ENCODE measurements at regions not wholly inside any gene's neighbourhood (a gene's known extent, or its start where the extent isn't known, plus 50 kb on each side); places are given as distances from the start of the nearest gene placed in this dataset.

- DNase-seq (ENCODE audit: low spot score): no peak
- peaks cover 9% of the 10 kb centered on the region for H3K4me1 Mint-ChIP-seq (ENCODE audit: low read depth)
- intact Hi-C loops (cut with micrococcal nuclease): no loop called here
- H3K9me3 Mint-ChIP-seq: peaks cover 48% of the 10 kb centered on the region
- peaks cover 6% of the 10 kb centered on the region for H3K36me3 Mint-ChIP-seq (ENCODE audit: low read depth)
- H3K4me3 Mint-ChIP-seq: no peak overlapping the region
- peaks cover 14% of the 10 kb centered on the region for H3K27me3 Mint-ChIP-seq (ENCODE audit: insufficient read depth)
- no peak overlapping the region for H3K27ac Mint-ChIP-seq
These were observed 232.7 kb downstream of the MAF start for GRCh38 chr16:79367822-79368221.

DNA sequence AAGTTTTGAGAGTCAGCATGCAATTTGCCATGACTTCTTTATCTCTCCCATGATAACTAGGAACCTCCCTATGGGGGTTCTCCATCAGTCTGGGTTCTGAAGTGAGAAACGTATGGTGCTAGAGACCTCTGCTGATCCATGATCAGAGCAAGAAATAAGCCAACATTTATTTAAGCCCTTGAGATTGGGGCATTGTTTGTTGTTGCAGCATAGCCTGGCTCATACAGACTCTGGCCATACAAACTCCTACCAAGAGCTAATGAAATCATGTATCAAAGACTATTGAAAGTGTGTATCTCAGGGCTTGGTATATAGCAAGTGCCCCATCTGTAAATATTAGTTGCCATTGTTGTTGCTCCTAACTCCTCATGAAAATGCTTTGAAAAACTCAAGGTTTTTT, 233.9 kb downstream of the MAF start:
- Mint-ChIP-seq H3K36me3 (ENCODE audit: low read depth) (peaks cover 5% of the 10 kb centered on the region), H3K27me3 (ENCODE audit: insufficient read depth) (peaks cover 16% of the 10 kb centered on the region), H3K9me3 (peaks cover 42% of the 10 kb centered on the region), H3K4me3 (no peak overlapping the region), H3K4me1 (ENCODE audit: low read depth) (peaks cover 17% of the 10 kb centered on the region), H3K27ac (no peak overlapping the region)
- intact Hi-C loops (cut with micrococcal nuclease): no loop called here
- no peak for DNase-seq (ENCODE audit: low spot score)

DNA sequence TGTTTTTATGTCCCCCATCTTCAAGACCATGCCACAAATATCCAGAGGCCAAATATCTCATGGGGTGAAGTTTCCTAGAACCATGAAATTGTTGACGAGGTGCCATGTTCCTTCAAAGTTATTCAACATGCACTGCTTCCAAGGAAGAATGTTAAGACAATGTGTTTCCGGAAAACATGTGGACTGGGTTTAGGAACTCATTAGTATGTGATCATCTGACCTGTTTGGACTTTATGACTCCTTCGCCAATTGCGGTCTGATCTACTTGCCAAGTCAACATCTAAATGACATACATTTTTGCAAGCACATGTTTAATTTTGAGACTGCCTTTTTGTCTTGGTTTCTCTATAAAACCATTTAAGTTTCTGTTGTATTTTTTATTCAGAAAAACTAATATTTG, 234.8 kb downstream of the MAF start:
- intact Hi-C loops (cut with micrococcal nuclease): no loop called here
- no peaks in the 10 kb centered on the region for H3K36me3 Mint-ChIP-seq (ENCODE audit: low read depth)
- H3K27me3 Mint-ChIP-seq (ENCODE audit: insufficient read depth): peaks cover 20% of the 10 kb centered on the region
- H3K4me1 Mint-ChIP-seq (ENCODE audit: low read depth): peaks cover 14% of the 10 kb centered on the region
- no peak for DNase-seq (ENCODE audit: low spot score)
- no peak overlapping the region for H3K27ac Mint-ChIP-seq
- H3K9me3 Mint-ChIP-seq: peaks cover 33% of the 10 kb centered on the region
- no peak overlapping the region for H3K4me3 Mint-ChIP-seq

GRCh38 chr16:79363484-79363883, 237.1 kb downstream of the MAF start:
- Mint-ChIP-seq H3K27me3 (ENCODE audit: insufficient read depth) (peaks cover 18% of the 10 kb centered on the region), H3K36me3 (ENCODE audit: low read depth) (no peaks in the 10 kb centered on the region), H3K9me3 (peaks cover 21% of the 10 kb centered on the region), H3K4me1 (ENCODE audit: low read depth) (peaks cover 13% of the 10 kb centered on the region), H3K27ac (no peak overlapping the region), H3K4me3 (no peak overlapping the region)
- intact Hi-C loops (cut with micrococcal nuclease): no loop called here
- no peak for DNase-seq (ENCODE audit: low spot score)

DNA sequence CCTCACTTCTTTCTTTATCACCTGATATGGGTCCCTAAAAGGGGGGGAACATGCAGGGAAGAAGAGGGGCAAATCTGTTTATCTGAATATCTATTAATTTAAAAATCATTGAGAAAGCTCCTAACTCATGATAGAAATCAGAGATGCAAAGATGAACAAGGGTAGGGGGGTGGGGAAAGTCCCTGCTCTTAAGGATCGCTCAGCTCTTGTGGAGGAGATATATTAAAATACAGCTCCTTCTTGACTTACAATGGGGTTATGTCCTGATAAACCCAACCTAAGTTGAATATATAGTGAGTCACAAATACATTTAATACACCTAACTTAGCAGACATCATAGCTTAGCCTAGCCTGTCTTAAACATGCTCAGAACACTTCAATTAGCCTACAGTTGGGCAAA, 237.5 kb downstream of the MAF start:
- Mint-ChIP-seq H3K4me3 (no peak overlapping the region), H3K27ac (no peak overlapping the region), H3K27me3 (ENCODE audit: insufficient read depth) (peaks cover 18% of the 10 kb centered on the region), H3K4me1 (ENCODE audit: low read depth) (peaks cover 13% of the 10 kb centered on the region), H3K36me3 (ENCODE audit: low read depth) (no peaks in the 10 kb centered on the region), H3K9me3 (peaks cover 18% of the 10 kb centered on the region)
- intact Hi-C loops (cut with micrococcal nuclease): no loop called here
- no peak for DNase-seq (ENCODE audit: low spot score)

DNA sequence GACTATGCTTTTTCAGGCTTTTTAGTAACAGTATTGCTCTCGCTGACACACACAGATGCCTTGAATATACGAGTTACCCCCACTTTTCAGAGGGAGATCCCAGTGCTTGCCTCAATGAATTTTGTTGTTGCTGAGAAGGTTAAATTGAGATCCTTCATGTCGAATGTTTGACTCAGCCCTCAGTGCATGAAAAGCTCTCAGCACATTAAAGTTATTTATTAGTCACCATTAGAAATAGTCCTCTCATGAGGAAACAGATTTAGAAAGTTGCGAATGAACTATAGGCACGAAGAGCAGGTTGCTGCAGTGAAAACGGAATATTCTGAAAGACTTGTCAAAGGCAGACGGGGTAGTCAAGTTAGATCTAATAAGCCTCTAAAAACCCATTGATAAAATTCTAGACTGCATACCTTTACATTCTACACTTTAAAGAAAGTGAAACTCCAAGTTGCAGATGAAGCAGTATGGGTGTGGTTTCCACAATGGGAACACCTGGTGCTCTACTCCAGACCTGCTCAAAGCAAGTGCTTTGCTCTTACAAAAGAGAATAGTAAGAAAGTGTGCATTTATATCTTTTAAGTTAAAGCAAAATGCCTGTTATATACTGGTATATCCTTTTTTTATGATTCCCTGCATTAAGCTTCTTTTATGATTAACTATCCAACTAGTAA, 238.1 kb downstream of the MAF start:
- H3K4me1 Mint-ChIP-seq (ENCODE audit: low read depth): peaks cover 13% of the 10 kb centered on the region
- H3K36me3 Mint-ChIP-seq (ENCODE audit: low read depth): no peaks in the 10 kb centered on the region
- H3K27ac Mint-ChIP-seq: no peak overlapping the region
- intact Hi-C loops (cut with micrococcal nuclease): no loop called here
- peaks cover 18% of the 10 kb centered on the region for H3K27me3 Mint-ChIP-seq (ENCODE audit: insufficient read depth)
- DNase-seq (ENCODE audit: low spot score): no peak
- no peak overlapping the region for H3K4me3 Mint-ChIP-seq
- H3K9me3 Mint-ChIP-seq: peaks cover 18% of the 10 kb centered on the region

DNA sequence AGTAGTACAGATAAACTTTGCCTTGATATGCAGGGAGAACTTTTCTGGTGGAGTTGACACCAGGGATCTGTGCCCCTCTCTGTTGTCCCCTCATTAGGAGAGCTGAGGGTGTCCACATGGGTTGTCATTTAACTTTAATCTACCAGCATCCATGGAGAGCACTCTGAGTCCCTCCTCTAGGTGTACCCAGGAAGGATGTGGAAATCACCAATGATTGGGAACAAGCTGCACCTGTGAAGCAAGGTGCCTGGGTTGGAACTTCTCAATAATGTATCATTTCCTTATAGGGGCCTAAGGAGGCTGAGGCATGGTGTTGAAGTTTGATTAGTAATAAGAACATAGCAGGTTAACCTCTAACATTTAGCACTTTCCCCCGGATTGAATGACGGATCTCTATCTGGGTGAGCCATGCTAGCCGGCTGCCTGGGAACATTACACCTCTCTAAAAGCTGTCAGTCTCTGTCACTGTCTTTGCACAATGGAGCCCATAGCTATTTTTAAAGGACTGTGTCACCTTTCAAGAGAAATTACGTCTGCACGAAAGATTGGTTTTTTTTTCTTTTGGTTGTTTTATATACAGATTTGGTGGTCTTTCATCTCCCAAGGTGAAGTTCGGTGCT, 239.3 kb downstream of the MAF start:
- peaks cover 9% of the 10 kb centered on the region for H3K9me3 Mint-ChIP-seq
- H3K36me3 Mint-ChIP-seq (ENCODE audit: low read depth): no peaks in the 10 kb centered on the region
- peaks cover 20% of the 10 kb centered on the region for H3K27me3 Mint-ChIP-seq (ENCODE audit: insufficient read depth)
- H3K4me1 Mint-ChIP-seq (ENCODE audit: low read depth): peaks cover 13% of the 10 kb centered on the region
- no peak overlapping the region for H3K27ac Mint-ChIP-seq
- no peak for DNase-seq (ENCODE audit: low spot score)
- H3K4me3 Mint-ChIP-seq: no peak overlapping the region
- intact Hi-C loops (cut with micrococcal nuclease): no loop called here

DNA sequence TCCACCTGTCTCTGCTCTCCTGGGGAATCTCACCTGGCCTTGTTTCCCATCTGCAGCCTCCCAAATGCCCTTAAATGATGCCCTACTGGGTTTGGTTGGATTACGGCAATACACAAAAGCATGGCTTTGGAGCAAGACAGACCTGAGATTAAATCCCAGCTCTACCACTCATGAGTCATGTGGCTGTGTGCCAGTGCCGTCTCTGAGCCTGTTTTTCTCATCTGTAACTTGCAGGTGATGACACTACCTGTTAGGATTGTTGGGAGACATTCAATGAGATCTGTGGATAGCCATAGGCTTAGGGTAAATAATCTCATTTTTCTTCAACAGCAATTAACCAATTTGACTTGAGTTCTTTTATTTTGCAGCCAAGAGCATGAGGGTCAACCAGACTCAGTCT, 240.3 kb downstream of the MAF start:
- no peak overlapping the region for H3K4me3 Mint-ChIP-seq
- no peak overlapping the region for H3K27ac Mint-ChIP-seq
- peaks cover 20% of the 10 kb centered on the region for H3K27me3 Mint-ChIP-seq (ENCODE audit: insufficient read depth)
- no peak for DNase-seq (ENCODE audit: low spot score)
- H3K4me1 Mint-ChIP-seq (ENCODE audit: low read depth): peaks cover 13% of the 10 kb centered on the region
- intact Hi-C loops (cut with micrococcal nuclease): no loop called here
- H3K9me3 Mint-ChIP-seq: peaks cover 9% of the 10 kb centered on the region
- no peaks in the 10 kb centered on the region for H3K36me3 Mint-ChIP-seq (ENCODE audit: low read depth)

DNA sequence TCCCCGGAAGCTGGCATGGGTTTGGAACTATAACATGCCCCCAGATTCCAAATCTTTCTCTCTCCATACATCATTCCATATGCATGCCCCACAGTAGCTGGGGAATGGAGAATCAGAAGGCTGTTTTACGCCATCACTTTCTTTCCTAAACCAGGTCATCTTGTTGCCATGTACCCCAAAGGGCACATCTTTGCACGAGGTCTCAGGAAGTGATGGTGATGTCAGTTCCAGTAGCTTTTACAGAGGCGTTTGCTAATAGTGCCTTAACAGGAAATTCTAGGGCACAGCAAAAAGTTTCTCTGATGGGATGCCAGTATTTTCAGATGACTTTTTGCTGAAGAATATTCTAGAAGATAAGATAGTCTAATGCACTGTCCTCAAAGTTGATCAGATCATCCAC, 241.5 kb downstream of the MAF start:
- Mint-ChIP-seq H3K9me3 (peaks cover 6% of the 10 kb centered on the region), H3K36me3 (ENCODE audit: low read depth) (no peaks in the 10 kb centered on the region), H3K27ac (no peak overlapping the region), H3K4me1 (ENCODE audit: low read depth) (peaks cover 13% of the 10 kb centered on the region), H3K27me3 (ENCODE audit: insufficient read depth) (peaks cover 18% of the 10 kb centered on the region), H3K4me3 (no peak overlapping the region)
- DNase-seq (ENCODE audit: low spot score): no peak
- intact Hi-C loops (cut with micrococcal nuclease): no loop called here

GRCh38 chr16:79358188-79358587, 242.3 kb downstream of the MAF start:
- no peak for DNase-seq (ENCODE audit: low spot score)

DNA sequence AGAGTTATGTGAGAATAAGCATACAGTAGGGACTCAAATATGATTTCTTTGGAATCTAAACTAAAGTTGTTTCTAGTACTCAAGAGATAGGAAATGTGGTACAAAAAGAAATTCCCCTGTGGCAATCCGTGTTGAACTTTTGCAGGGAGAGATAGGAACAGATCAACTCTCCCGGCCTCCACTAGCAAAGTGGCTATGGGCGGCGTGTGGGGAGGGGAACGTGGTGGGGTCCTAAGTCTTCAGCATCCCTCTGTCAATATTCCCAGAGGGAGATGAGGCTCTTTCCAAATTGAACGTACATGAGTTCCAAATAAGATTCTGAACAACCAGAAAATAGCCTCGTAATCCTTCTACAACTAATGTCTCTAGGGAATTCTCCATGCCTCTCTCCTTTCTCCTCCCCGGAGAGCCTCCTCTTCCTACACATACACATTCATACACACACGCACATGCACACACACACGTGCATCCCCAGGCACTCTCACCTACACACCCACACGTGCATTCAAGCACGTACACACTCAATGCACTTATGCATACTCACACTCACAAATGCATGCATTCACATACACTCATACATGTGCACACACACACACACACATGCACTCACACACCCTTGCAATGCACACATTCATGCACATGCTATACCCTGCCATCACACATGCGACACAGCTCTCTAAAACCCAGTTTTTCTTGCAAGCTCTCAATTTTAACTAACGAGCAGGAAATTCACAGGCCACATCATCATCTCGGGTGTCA, 244.8 kb downstream of the MAF start:
- no peak for DNase-seq (ENCODE audit: low spot score)
- H3K36me3 Mint-ChIP-seq (ENCODE audit: low read depth): no peaks in the 10 kb centered on the region
- intact Hi-C loops (cut with micrococcal nuclease): no loop called here
- no peaks in the 10 kb centered on the region for H3K4me1 Mint-ChIP-seq (ENCODE audit: low read depth)
- no peaks in the 10 kb centered on the region for H3K9me3 Mint-ChIP-seq
- no peak overlapping the region for H3K27ac Mint-ChIP-seq
- H3K27me3 Mint-ChIP-seq (ENCODE audit: insufficient read depth): peaks cover 3% of the 10 kb centered on the region
- H3K4me3 Mint-ChIP-seq: no peak overlapping the region

More at GRCh38 chr16:79358188-79358587, 242.3 kb downstream of the MAF start:
- peaks cover 10% of the 10 kb centered on the region for H3K27me3 Mint-ChIP-seq (ENCODE audit: insufficient read depth)
- no peaks in the 10 kb centered on the region for H3K36me3 Mint-ChIP-seq (ENCODE audit: low read depth)
- intact Hi-C loops (cut with micrococcal nuclease): no loop called here
- no peak overlapping the region for H3K27ac Mint-ChIP-seq
- peaks cover 11% of the 10 kb centered on the region for H3K4me1 Mint-ChIP-seq (ENCODE audit: low read depth)
- no peak overlapping the region for H3K4me3 Mint-ChIP-seq
- H3K9me3 Mint-ChIP-seq: no peaks in the 10 kb centered on the region

GRCh38 chr16:79351927-79352326, 248.6 kb downstream of the MAF start:
- Mint-ChIP-seq H3K36me3 (ENCODE audit: low read depth) (no peaks in the 10 kb centered on the region), H3K9me3 (no peaks in the 10 kb centered on the region), H3K27ac (no peak overlapping the region), H3K4me1 (ENCODE audit: low read depth) (no peaks in the 10 kb centered on the region), H3K27me3 (ENCODE audit: insufficient read depth) (peaks cover 5% of the 10 kb centered on the region), H3K4me3 (no peak overlapping the region)
- intact Hi-C loops (cut with micrococcal nuclease): no loop called here
- no peak for DNase-seq (ENCODE audit: low spot score)

GRCh38 chr16:79349803-79350202, 250.7 kb downstream of the MAF start:
- Mint-ChIP-seq H3K4me1 (ENCODE audit: low read depth) (no peaks in the 10 kb centered on the region), H3K36me3 (ENCODE audit: low read depth) (no peaks in the 10 kb centered on the region), H3K27ac (no peak overlapping the region), H3K4me3 (no peak overlapping the region), H3K27me3 (ENCODE audit: insufficient read depth) (peaks cover 9% of the 10 kb centered on the region), H3K9me3 (no peaks in the 10 kb centered on the region)
- intact Hi-C loops (cut with micrococcal nuclease): no loop called here
- DNase-seq (ENCODE audit: low spot score): no peak
